GM18870 (cell line): ENCODE measurements at regions not wholly inside any gene's neighbourhood (a gene's known extent, or its start where the extent isn't known, plus 50 kb on each side); places are given as distances from the start of the nearest gene placed in this dataset.

Experiments
- ATAC-seq: cut with Tn5 transposase; IDR thresholded peaks from one replicate; pipeline ENCODE4 v1.9.1; 2021; ENCODE audit warnings: moderate library complexity; ENCODE audit not compliant: unreplicated experiment

DNA sequence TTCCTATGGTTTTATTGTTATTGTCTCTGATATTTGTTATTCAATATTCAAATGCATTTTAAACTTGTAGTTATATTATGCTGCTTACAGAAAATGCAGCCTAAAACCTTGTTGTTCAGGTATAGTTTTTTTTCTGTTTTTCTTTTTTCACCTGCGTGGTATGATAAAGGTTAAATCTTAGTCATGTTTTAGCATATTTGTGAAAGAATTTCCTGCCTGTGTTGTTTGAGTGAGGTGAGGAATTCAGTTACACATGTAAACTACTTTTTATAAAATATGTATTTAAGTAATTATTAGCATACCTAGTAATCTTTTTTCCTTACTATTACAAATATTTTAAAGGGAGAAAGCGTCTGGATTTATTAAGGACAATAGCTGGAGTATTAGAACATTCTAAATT is 90.0 kb upstream of the NAALADL2 start:
- ATAC-seq: no peak

DNA sequence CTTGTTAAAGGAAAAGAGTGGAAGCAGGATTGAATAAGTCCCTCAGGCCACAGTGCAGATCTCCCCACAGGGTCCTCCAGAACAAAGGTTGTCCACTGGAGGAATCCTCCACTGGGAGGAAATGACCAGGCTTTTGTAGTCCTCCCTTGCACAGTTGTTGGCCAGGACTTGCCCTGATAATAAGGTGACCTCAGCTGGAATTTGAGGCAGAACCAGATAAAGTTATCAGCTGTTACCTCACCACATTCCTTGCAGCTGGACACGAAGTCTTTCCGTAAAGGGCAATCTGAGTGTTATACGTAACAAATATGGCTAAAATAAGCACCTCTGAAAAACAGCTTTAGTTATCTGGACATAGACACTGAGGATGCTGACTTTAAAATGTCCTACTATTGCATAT is 83.5 kb upstream of the NAALADL2 start:
- ATAC-seq: no peak

DNA sequence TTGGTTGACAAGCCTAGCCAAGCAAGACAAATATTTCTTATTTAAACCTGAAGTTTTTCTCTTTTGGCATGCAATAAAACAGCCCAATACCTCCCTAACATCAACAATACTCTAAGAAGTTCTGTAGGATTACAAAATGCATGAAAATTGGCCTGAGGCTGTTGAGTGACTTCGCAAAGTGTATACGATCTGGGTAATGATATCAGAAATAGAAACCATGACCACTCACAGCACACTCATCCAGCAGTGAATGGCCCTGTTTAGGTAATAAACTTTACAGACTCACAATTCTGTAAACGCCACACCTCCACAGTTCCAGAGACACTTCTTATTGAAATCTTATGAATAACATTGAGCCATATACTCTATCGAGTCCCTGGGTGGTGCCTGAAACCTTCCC is 83.0 kb upstream of the NAALADL2 start:
- ATAC-seq: no peak

DNA sequence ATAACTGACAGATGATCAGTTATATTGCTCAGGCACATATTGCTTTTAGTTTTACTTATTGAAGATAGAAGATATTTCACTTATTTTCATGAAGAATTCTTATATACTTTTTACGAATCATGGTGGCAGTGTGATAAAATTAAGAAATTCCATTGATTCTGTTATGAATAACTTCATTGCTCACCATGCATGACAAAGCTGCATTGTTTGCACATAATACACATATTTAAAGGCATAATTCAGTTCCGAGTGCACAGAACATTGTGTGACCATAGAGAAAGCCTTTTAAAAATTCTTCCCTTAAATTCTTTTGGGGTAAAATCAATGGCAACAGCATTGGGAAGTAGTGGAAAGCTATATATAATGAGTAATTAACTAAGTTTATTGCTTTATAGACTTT is 82.5 kb upstream of the NAALADL2 start:
- ATAC-seq: no peak

DNA sequence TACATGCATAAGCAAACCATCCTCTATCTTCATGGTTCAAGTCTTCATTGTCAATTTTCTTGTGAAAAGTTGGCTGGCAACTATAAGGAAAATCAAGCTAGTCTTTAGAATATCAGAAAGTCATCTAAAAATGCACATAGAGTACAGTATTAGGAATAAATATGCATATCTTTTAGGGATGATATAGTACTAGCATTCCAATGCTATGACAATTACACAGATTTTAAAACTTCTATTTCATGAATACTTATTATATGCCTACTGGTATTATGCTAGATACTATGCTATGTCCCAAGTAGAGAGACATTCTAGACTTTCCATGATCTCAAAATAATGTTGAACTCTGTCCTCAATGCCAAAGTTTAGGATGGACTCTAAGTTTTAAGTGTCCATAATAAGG is 81.3 kb upstream of the NAALADL2 start:
- no peak for ATAC-seq

DNA sequence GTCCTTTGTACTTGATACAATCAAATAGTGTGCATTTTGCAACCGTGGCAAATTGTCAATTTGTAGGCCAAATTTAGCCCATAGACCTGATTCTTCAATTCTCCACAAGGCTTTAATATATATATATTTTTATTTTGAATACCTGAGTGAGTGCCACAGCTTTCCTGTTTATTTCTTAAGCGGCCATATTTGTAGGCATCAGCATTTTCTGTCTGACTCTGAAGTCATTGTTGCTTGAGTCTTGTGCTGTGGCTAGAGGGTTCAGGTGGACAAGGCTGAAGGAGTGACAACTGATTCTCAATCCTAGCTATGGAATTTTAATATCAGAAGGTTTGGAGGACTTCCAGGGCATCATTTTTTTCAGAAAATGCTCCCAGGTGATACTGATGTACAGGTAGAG is 75.6 kb upstream of the NAALADL2 start:
- ATAC-seq: no peak

DNA sequence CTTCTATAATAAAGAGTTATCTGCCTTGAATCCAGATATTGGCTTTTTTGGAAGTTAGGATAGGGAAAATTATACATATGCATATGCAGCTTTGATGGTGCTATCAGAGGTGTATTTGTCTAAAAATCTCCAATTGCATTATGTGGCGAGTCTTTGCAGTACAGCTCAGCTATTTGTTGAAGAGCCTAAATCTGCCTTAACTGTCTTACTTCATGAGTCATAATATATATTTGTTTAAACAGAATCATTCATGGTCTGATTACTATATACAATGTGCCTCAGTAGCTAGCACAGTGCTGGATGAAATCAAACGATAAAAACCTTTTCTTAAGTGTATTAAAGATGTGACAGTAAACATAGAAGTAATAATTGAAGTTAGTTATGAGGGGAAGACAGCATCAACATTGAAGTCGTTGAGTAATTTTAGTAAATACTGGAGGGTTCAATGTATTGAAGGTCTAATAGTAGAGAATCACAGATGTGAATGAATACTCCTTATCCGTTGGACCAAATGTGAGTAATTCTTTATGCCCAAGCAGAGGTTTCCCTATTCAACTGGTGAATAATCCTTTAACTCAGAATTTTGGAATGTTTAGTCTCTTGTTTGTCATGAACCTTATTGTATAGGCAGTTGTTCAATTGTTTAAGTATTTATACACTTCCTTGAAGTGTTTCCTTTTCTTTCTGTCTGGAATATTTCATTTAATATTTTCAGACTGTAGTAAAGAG is 74.8 kb upstream of the NAALADL2 start:
- ATAC-seq: no peak

DNA sequence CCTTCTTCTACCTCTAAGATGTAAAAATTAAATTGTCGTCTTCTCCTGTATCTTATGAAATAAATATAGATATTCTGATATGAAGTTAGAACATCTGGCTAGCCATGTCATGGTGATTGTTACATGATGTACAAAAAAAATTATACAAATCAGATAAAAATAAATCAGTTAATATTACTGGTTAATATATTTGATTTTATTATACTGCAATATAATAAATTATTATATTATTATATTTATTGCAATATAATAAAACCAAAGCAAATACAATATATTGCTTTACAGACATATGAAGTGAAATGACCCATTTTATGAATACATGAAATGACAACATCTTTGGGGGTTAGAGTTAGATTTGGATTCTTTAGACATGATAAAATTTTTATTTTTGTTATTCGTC is 72.3 kb upstream of the NAALADL2 start:
- ATAC-seq: no peak

DNA sequence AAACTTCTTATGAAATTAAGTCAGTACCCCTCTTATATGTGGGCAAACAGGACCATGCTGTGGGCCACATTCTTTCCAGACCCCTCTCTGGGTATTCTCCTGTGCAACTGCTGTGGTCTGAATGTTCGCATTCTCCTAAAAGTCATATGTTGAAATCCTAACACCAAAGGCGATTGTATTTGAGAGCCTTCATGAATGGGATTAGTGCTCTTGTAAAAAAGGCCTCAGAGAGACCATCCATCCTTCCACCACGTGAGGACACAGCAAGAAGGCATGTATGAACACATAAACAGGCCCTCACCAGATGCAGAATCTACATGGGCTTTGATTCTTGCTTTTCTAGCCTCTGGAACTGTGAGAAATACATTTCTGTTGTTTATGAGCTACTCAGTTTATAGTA is 68.0 kb upstream of the NAALADL2 start:
- ATAC-seq: no peak

DNA sequence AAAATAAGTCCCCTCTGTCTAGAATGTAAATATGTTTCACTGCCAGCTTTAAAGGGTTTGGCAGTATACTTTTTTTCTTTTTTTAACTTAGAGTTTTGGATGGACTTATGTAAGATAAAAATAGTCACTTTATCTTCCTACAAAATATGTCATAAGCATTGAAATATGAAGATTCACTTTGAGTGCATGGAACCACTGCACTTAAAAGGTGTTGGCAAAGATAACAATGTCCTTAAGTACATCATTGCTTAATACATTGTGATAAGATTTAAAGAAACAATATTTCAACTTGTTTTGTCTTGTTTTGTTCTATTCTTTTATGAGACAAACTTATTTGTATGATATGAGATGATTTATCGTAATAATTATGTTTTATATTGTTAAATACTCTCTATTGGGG is 66.3 kb upstream of the NAALADL2 start:
- no peak for ATAC-seq
